ENCODE measurements at regions not wholly inside any gene's neighbourhood (a gene's known extent, or its start where the extent isn't known, plus 50 kb on each side); places are given as distances from the start of the nearest gene placed in this dataset.

DNA sequence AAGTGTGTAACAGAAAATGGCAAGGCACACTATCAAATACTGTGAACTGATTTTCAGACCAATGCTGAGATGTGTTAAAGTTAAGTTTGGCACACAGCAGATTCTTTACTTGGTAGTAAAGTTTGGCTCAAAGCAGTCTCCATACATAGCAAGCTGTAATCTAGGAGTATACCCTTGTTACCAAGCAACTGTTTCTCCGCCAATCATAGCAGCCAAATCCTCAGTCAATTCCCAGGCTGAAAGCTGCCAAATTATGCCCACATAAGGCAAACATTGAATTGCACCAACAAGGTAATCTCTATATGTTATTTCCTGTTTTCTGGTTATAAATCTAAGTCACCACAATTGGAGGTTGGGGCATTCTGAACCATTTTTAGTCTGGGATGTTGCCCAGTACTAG is 345.7 kb downstream of the DEPDC1B start:
- TF ChIP-seq, protein P1, sequence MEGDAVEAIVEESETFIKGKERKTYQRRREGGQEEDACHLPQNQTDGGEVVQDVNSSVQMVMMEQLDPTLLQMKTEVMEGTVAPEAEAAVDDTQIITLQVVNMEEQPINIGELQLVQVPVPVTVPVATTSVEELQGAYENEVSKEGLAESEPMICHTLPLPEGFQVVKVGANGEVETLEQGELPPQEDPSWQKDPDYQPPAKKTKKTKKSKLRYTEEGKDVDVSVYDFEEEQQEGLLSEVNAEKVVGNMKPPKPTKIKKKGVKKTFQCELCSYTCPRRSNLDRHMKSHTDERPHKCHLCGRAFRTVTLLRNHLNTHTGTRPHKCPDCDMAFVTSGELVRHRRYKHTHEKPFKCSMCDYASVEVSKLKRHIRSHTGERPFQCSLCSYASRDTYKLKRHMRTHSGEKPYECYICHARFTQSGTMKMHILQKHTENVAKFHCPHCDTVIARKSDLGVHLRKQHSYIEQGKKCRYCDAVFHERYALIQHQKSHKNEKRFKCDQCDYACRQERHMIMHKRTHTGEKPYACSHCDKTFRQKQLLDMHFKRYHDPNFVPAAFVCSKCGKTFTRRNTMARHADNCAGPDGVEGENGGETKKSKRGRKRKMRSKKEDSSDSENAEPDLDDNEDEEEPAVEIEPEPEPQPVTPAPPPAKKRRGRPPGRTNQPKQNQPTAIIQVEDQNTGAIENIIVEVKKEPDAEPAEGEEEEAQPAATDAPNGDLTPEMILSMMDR (IDR thresholded peaks at IDR 0.05): no peak
- TF ChIP-seq POLR2AphosphoS5 (IDR thresholded peaks at IDR 0.05) (no peak), POLR2A (IDR thresholded peaks at IDR 0.05; ENCODE audit: low read depth) (no peak), EP300 (IDR thresholded peaks at IDR 0.05) (no peak)
